ENCODE measurements at regions not wholly inside any gene's neighbourhood (a gene's known extent, or its start where the extent isn't known, plus 50 kb on each side); places are given as distances from the start of the nearest gene placed in this dataset.
A peak's percentile ranks its signal among the peaks of the same experiment; 100 is the strongest.

DNA sequence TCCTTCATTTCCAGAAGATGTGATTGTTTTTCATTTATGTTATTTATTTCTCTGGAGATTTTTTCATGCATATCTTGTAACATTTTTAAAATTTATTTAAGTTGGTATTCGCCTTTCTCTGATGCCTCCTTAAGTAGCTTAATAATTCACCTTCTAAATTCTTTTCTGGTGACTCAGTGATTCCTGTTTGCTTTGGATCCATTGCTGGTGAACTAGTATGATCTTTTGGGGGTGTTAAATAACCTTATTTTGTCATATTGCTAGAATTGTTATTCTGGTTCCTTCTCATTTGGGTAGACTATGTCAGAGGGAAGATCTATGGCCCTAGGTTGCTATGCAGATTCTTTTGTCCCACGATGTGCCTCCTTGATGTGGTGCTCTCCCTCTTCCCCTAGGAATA is 1347.2 kb upstream of the B3GALT2 start:
- Histone ChIP-seq H3K36me3 (ENCODE audit: low read depth) (no peaks in the 10 kb centered on the region), H3K4me1 (replicated peaks; ENCODE audit: insufficient read depth) (no peaks in the 10 kb centered on the region), H2AFZ (no peak overlapping the region), H3K27ac (no peak overlapping the region), H3K9me3 (ENCODE audit: insufficient read depth, low read depth) (no peaks in the 10 kb centered on the region), H3K4me2 (no peak overlapping the region), H3K9me2 (ENCODE audit: insufficient read depth) (no peaks in the 10 kb centered on the region), H3F3A (ENCODE audit: insufficient read depth, low read depth) (no peaks in the 10 kb centered on the region), H4K20me1 (ENCODE audit: insufficient read depth) (no peaks in the 10 kb centered on the region), H3K4me3 (no peak overlapping the region), H3K79me2 (ENCODE audit: low read depth) (no peaks in the 10 kb centered on the region), H3K27me3 (ENCODE audit: insufficient read depth, low read depth) (no peaks in the 10 kb centered on the region)
- ChIA-PET POLR2A (ENCODE audit: unreplicated experiment) (no interaction called here), CTCF (no interaction called here)
- no peak for DNase-seq
- no TSS peak for BruUV-seq (replicated peaks)
- intact Hi-C loops (cut with micrococcal nuclease; ENCODE audit: unreplicated experiment) = no loop called here
- no peak for TF ChIP-seq EZH2 (IDR thresholded peaks at IDR 0.05; ENCODE audit: low read depth)
- TF ChIP-seq, protein P1, sequence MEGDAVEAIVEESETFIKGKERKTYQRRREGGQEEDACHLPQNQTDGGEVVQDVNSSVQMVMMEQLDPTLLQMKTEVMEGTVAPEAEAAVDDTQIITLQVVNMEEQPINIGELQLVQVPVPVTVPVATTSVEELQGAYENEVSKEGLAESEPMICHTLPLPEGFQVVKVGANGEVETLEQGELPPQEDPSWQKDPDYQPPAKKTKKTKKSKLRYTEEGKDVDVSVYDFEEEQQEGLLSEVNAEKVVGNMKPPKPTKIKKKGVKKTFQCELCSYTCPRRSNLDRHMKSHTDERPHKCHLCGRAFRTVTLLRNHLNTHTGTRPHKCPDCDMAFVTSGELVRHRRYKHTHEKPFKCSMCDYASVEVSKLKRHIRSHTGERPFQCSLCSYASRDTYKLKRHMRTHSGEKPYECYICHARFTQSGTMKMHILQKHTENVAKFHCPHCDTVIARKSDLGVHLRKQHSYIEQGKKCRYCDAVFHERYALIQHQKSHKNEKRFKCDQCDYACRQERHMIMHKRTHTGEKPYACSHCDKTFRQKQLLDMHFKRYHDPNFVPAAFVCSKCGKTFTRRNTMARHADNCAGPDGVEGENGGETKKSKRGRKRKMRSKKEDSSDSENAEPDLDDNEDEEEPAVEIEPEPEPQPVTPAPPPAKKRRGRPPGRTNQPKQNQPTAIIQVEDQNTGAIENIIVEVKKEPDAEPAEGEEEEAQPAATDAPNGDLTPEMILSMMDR (conservative IDR thresholded peaks at IDR 0.05) = no peak

DNA sequence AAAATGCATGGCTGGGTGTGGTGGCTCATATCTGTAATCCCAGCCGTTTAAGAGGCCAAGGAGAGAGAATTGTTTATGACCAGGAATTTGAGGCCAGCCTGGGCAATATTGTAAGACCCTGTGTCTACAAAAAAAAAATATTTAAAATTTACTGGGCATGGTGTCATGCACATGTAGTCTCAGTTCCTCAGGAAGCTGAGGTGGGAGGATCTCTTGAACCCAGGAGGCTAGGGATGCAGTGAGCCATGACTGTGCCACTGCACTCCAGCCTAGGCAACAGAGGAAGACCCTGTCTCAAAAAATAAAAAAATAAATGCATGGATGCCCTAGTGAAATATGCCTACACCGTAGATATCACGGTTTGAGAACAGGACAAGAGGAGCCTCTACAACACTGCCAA is 1331.2 kb upstream of the B3GALT2 start:
- no TSS peak for BruUV-seq (replicated peaks)
- Histone ChIP-seq H3F3A (ENCODE audit: insufficient read depth, low read depth) (no peaks in the 10 kb centered on the region), H3K9me2 (ENCODE audit: insufficient read depth) (no peaks in the 10 kb centered on the region), H3K27me3 (ENCODE audit: insufficient read depth, low read depth) (no peaks in the 10 kb centered on the region), H3K4me1 (replicated peaks; ENCODE audit: insufficient read depth) (no peaks in the 10 kb centered on the region), H3K27ac (no peak overlapping the region), H3K4me2 (no peak overlapping the region), H3K79me2 (ENCODE audit: low read depth) (no peaks in the 10 kb centered on the region), H4K20me1 (ENCODE audit: insufficient read depth) (no peaks in the 10 kb centered on the region), H3K4me3 (no peak overlapping the region), H2AFZ (no peak overlapping the region), H3K9me3 (ENCODE audit: insufficient read depth, low read depth) (no peaks in the 10 kb centered on the region), H3K36me3 (ENCODE audit: low read depth) (no peaks in the 10 kb centered on the region)
- intact Hi-C loops (cut with micrococcal nuclease; ENCODE audit: unreplicated experiment) = no loop called here
- DNase-seq = no peak
- CTCF ChIA-PET = no interaction called here
- POLR2A ChIA-PET (ENCODE audit: unreplicated experiment) = no interaction called here
- TF ChIP-seq, protein P1 (conservative IDR thresholded peaks at IDR 0.05) = no peak
- no peak for TF ChIP-seq EZH2 (IDR thresholded peaks at IDR 0.05; ENCODE audit: low read depth)

DNA sequence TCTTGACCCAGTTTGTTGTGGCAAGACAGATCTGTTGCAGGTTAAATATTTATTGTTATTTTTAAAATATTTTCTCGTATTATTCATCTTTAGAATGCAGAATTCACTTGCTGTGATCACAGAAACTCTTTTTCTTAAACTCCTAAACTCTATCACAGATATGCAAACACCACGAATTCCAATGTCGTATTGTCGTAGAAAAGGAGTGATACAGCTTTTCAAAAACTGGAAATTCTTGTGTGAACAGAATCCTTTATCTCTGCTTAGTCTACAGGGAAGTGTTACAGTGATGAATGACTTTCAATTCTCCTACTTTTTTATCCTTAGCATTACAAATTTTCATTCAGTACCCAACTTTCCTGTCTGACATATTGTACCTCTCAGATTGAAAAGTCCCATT is 1329.5 kb upstream of the B3GALT2 start:
- no peaks in the 10 kb centered on the region for H3K79me2 ChIP-seq (ENCODE audit: low read depth)
- TF ChIP-seq, protein P1 (conservative IDR thresholded peaks at IDR 0.05) = no peak
- no peak for TF ChIP-seq EZH2 (IDR thresholded peaks at IDR 0.05; ENCODE audit: low read depth)
- H2AFZ ChIP-seq = 0 out of 2 replicates have a peak overlapping the region, but pooled peaks have one; percentile 35
- no peaks in the 10 kb centered on the region for H3K9me3 ChIP-seq (ENCODE audit: insufficient read depth, low read depth)
- no peaks in the 10 kb centered on the region for H3K27me3 ChIP-seq (ENCODE audit: insufficient read depth, low read depth)
- H4K20me1 ChIP-seq (ENCODE audit: insufficient read depth) = no peaks in the 10 kb centered on the region
- ChIA-PET CTCF (no interaction called here), POLR2A (ENCODE audit: unreplicated experiment) (no interaction called here)
- no peak overlapping the region for H3K4me3 ChIP-seq
- BruUV-seq (replicated peaks) = no TSS peak
- no peaks in the 10 kb centered on the region for H3K4me1 ChIP-seq (replicated peaks; ENCODE audit: insufficient read depth)
- H3K4me2 ChIP-seq = no peak overlapping the region
- no peak overlapping the region for H3K27ac ChIP-seq
- intact Hi-C loops (cut with micrococcal nuclease; ENCODE audit: unreplicated experiment) = no loop called here
- no peaks in the 10 kb centered on the region for H3K9me2 ChIP-seq (ENCODE audit: insufficient read depth)
- DNase-seq = no peak
- no peaks in the 10 kb centered on the region for H3F3A ChIP-seq (ENCODE audit: insufficient read depth, low read depth)
- no peaks in the 10 kb centered on the region for H3K36me3 ChIP-seq (ENCODE audit: low read depth)

Data from PC-9 (cell line).